H1 (cell line): ENCODE measurements at regions not wholly inside any gene's neighbourhood (a gene's known extent, or its start where the extent isn't known, plus 50 kb on each side); places are given as distances from the start of the nearest gene placed in this dataset.
A peak's percentile ranks its signal among the peaks of the same experiment; 100 is the strongest.

Experiments used
- CTCF ChIA-PET: fragments of 300-600 bp; sonication (Branson Sonifier 250); formaldehyde crosslinking; loops from one replicate; lab custom pipeline; 2021; ENCODE audit not compliant: partially characterized antibody; lab: Charles Lee
- POLR2A ChIA-PET: fragments of 300-600 bp; sonication (Branson Sonifier 250); formaldehyde crosslinking; loops from one replicate; lab custom pipeline; 2021; ENCODE audit warnings: inconsistent platforms; ENCODE audit not compliant: partially characterized antibody; lab: Charles Lee
- DNase-seq, 2 experiments: peaks; one replicate each; pipeline versions ENCODE4 v3.0.0 to v3.0.0-alpha.2; 2010 to 2022; ENCODE audit warnings: low spot score in 2 of 2, low read depth in 1 of 2, mixed read lengths in 1 of 2
- FAIRE-seq: peaks from 2 replicates; lab custom pipeline; 2011; peaks lifted over from hg19 to GRCh38; lab: Jason Lieb, UNC
- H2AFZ ChIP-seq: 2 replicates; pipeline ENCODE4 v1.8.1; 2012; ENCODE audit warnings: low read length, inconsistent platforms
- H2AK5ac ChIP-seq: 2 replicates; pipeline ENCODE4 v1.6.1; 2013; ENCODE audit warnings: low read depth, low read length
- H2BK120ac ChIP-seq: replicated peaks from 2 replicates; pipeline ENCODE3; 2013; ENCODE audit warnings: low read depth, low read length, inconsistent platforms
- H2BK12ac ChIP-seq: 2 replicates; pipeline ENCODE4 v1.6.1; 2013; ENCODE audit warnings: low read depth, low read length
- H2BK15ac ChIP-seq: 2 replicates; pipeline ENCODE4 v1.6.1; 2013; ENCODE audit warnings: low read length
- H2BK20ac ChIP-seq: 2 replicates; pipeline ENCODE4 v1.6.1; 2013; ENCODE audit warnings: low read length
- H2BK5ac ChIP-seq: 2 replicates; pipeline ENCODE4 v1.6.1; 2013; ENCODE audit warnings: low read depth, low read length
- H3K14ac ChIP-seq: 2 replicates; pipeline ENCODE4 v1.6.1; 2013; ENCODE audit warnings: inconsistent platforms; ENCODE audit not compliant: insufficient read length
- H3K18ac ChIP-seq: 2 replicates; pipeline ENCODE4 v1.6.1; 2013; ENCODE audit warnings: low read length; ENCODE audit errors: extremely low read depth
- H3K23ac ChIP-seq: 2 replicates; pipeline ENCODE4 v1.6.1; 2013; ENCODE audit warnings: inconsistent platforms; ENCODE audit not compliant: insufficient read length
- H3K23me2 ChIP-seq: 2 replicates; pipeline ENCODE4 v1.6.1; 2013; ENCODE audit warnings: low read depth, low read length
- H3K27ac ChIP-seq: 2 replicates; pipeline ENCODE4 v1.6.1; 2011; ENCODE audit warnings: low read depth, low read length, inconsistent platforms
- H3K27me3 ChIP-seq, 4 experiments: replicated peaks in 1 of 4; 1 replicate in 1 of 4; 2 replicates in 3 of 4; pipeline versions ENCODE4 v1.6.1 to v1.8.1; 2011 to 2013; ENCODE audit warnings: low read length in 3 of 4, mild to moderate bottlenecking in 3 of 4, inconsistent platforms in 2 of 4, mixed read lengths in 2 of 4, moderate library complexity in 1 of 4; ENCODE audit not compliant: control insufficient read depth in 3 of 4, insufficient read depth in 3 of 4; ENCODE audit errors: extremely low read depth in 1 of 4
- H3K36me3 ChIP-seq, 4 experiments: 2 replicates each; pipeline versions ENCODE4 v1.6.1 to v1.8.1; 2011 to 2013; ENCODE audit warnings: mild to moderate bottlenecking in 4 of 4, low read length in 3 of 4, moderate library complexity in 2 of 4, control low read depth in 1 of 4, inconsistent platforms in 1 of 4; ENCODE audit not compliant: insufficient read depth in 4 of 4, control insufficient read depth in 2 of 4
- H3K4ac ChIP-seq: replicated peaks from 2 replicates; pipeline ENCODE3; 2013; ENCODE audit warnings: low read length, low read depth, mixed read lengths, inconsistent platforms; ENCODE audit not compliant: insufficient read length
- H3K4me1 ChIP-seq, 4 experiments: replicated peaks in 1 of 4; 1 replicate in 1 of 4; 2 replicates in 3 of 4; pipeline versions ENCODE4 v1.6.1 to v1.8.1; 2011 to 2013; ENCODE audit warnings: low read length in 3 of 4, inconsistent platforms in 2 of 4, mixed read lengths in 1 of 4; ENCODE audit not compliant: insufficient read depth in 4 of 4, control insufficient read depth in 3 of 4
- H3K4me2 ChIP-seq, 2 experiments: 2 replicates each; pipeline versions ENCODE4 v1.6.1 to v1.8.1; 2011 to 2013; ENCODE audit warnings: low read depth in 2 of 2, low read length in 2 of 2, control low read depth in 1 of 2, inconsistent platforms in 1 of 2, mild to moderate bottlenecking in 1 of 2; ENCODE audit not compliant: insufficient read depth in 1 of 2
- H3K4me3 ChIP-seq, 4 experiments: fragments of 200-600, 300-600 bp in 1 of 4; sonication (generic), shearing (Covaris generic), sonication (Bioruptor Twin) in 1 of 4; 2 replicates each; pipeline versions ENCODE4 v1.5.1 to v1.8.1; 2011 to 2016; ENCODE audit warnings: low read length in 4 of 4, low read depth in 3 of 4, control low read depth in 2 of 4, inconsistent platforms in 2 of 4, mild to moderate bottlenecking in 2 of 4, mixed read lengths in 1 of 4, moderate library complexity in 1 of 4; ENCODE audit not compliant: insufficient read depth in 2 of 4; ENCODE audit errors: extremely low read depth in 1 of 4
- H3K56ac ChIP-seq: replicated peaks from 2 replicates; pipeline ENCODE3; 2013; ENCODE audit warnings: low read depth, mild to moderate bottlenecking, mixed read lengths, low read length, inconsistent platforms; ENCODE audit not compliant: insufficient read length
- H3K79me1 ChIP-seq: 2 replicates; pipeline ENCODE4 v1.6.1; 2013; ENCODE audit warnings: low read depth, low read length, control low read depth
- H3K79me2 ChIP-seq, 2 experiments: 2 replicates each; pipeline versions ENCODE4 v1.6.1 to v1.8.1; 2012 to 2013; ENCODE audit warnings: low read length in 2 of 2, mild to moderate bottlenecking in 2 of 2, inconsistent platforms in 1 of 2; ENCODE audit not compliant: insufficient read depth in 2 of 2, control insufficient read depth in 1 of 2
- H3K9ac ChIP-seq, 4 experiments: replicated peaks in 1 of 4; 1 replicate in 1 of 4; 2 replicates in 3 of 4; pipeline versions ENCODE4 v1.6.1 to v1.8.1; 2011 to 2013; ENCODE audit warnings: low read depth in 3 of 4, low read length in 3 of 4, control low read depth in 2 of 4, mild to moderate bottlenecking in 2 of 4, moderate library complexity in 2 of 4, inconsistent platforms in 1 of 4; ENCODE audit errors: extremely low read depth in 1 of 4
- H3K9me3 ChIP-seq, 2 experiments: 2 replicates each; pipeline versions ENCODE4 v1.6.1 to v1.8.1; 2012 to 2013; ENCODE audit warnings: mild to moderate bottlenecking in 2 of 2, moderate library complexity in 2 of 2, control low read depth in 1 of 2, inconsistent platforms in 1 of 2, low read depth in 1 of 2, low read length in 1 of 2, mixed read lengths in 1 of 2; ENCODE audit not compliant: insufficient read depth in 2 of 2
- H4K20me1 ChIP-seq, 2 experiments: replicated peaks in 1 of 2; 2 replicates each; pipeline versions ENCODE3 to v1.8.1; 2011 to 2013; ENCODE audit warnings: inconsistent platforms in 2 of 2, low read length in 2 of 2, mild to moderate bottlenecking in 1 of 2; ENCODE audit not compliant: insufficient read depth in 2 of 2, control insufficient read depth in 1 of 2
- H4K5ac ChIP-seq: 2 replicates; pipeline ENCODE4 v1.6.1; 2013; ENCODE audit warnings: low read length, low read depth, mixed read lengths, inconsistent platforms; ENCODE audit not compliant: insufficient read length
- H4K8ac ChIP-seq: 2 replicates; pipeline ENCODE4 v1.8.0; 2013; ENCODE audit warnings: mild to moderate bottlenecking, moderate library complexity, low read length, inconsistent platforms; ENCODE audit not compliant: insufficient read depth; ENCODE audit errors: extremely low read depth
- H4K91ac ChIP-seq: replicated peaks from 2 replicates; pipeline ENCODE3; 2013; ENCODE audit warnings: low read length, mixed read lengths, inconsistent platforms; ENCODE audit not compliant: insufficient read length
- CEBPB ChIP-seq: IDR thresholded peaks from 2 replicates; pipeline ENCODE4 v1.6.1; 2012; ENCODE audit warnings: low read depth, low read length
- CHD2 ChIP-seq: IDR thresholded peaks from 2 replicates; pipeline ENCODE4 v1.6.1; 2012; ENCODE audit warnings: low read length, improper control_type of control experiment
- MAFK ChIP-seq: IDR thresholded peaks from 2 replicates; pipeline ENCODE4 v1.6.1; 2012; ENCODE audit warnings: low read depth, mild to moderate bottlenecking, improper control_type of control experiment, low read length
- PHF8 ChIP-seq: fragments of 200-600 bp; sonication (generic); conservative IDR thresholded peaks from 2 replicates; pipeline ENCODE4 v1.7.1; 2012; ENCODE audit warnings: low read depth, mild to moderate bottlenecking, inconsistent platforms, low read length, moderate library complexity
- POU5F1 ChIP-seq: IDR thresholded peaks from 2 replicates; pipeline ENCODE4 v1.6.1; 2011; ENCODE audit warnings: low read depth, mild to moderate bottlenecking, low read length, moderate library complexity
- TAF7 ChIP-seq: optimal IDR thresholded peaks from 2 replicates; pipeline ENCODE3; 2011; ENCODE audit warnings: low read depth, mild to moderate bottlenecking, inconsistent platforms, low read length, moderate library complexity, borderline replicate concordance
- WGBS, 2 experiments: shearing (Covaris generic) in 1 of 2; methylation state at CpG; one replicate each; pipeline versions ENCODE4 v1.1.6 to v1.1.7; 2013 to 2015; ENCODE audit warnings: low lambda C conversion rate in 2 of 2, mixed read lengths in 2 of 2, inconsistent platforms in 1 of 2, low coverage in 1 of 2, missing lambda C conversion rate in 1 of 2; ENCODE audit not compliant: insufficient replicate concordance in 2 of 2, insufficient coverage in 1 of 2, insufficient read length in 1 of 2; ENCODE audit errors: extremely low coverage in 1 of 2, missing lambda C conversion rate in 1 of 2; 5-methylcytosine and 5-hydroxymethylcytosine counted together

DNA sequence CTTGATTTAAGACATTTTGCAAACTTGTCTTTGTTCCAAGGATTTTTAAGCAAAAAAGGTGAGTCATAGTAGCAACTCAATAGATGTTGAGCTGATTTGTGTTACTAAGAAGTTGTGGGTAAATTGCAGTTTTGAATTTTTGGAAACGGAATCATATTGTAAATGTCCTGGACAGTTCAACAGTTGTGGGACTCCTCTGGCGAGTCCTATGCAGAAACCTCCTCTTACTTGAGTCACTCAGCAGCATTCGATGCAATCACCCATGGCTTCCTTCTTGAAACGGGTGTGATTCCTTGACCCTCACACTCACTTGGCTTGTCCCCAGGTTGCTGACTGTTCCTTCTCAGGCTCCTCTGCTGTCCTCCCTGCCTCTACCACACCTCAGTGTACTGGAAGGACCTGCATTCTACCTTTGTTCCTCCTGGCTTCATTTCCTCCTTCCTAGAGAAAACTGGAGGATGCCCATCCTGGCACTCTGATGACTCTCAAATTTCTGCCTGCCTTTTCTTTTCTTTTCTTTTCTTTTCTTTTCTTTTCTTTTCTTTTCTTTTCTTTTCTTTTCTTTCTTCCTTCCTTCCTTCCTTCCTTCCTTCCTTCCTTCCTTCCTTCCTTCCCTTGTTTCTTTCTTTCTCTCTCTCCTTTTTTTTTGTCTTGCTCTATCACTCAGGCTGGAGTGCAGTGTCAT lies 52.8 kb upstream of the DGKG start:
- H4K20me1 ChIP-seq = no peaks in the 10 kb centered on the region
- H3K23ac ChIP-seq = no peak overlapping the region
- H2BK120ac ChIP-seq = no peak overlapping the region
- FAIRE-seq (no peak), DNase-seq (peak in 1 of 2 experiments; percentile 41)
- H3K9ac ChIP-seq = no peak overlapping the region
- H3K18ac ChIP-seq = peak overlapping the region; percentile 27; the same call in 1 of the 2 replicates
- H3K27ac ChIP-seq = no peak overlapping the region
- 0 out of 2 replicates have a peak overlapping the region, but pooled peaks have one; percentile 73 for H2BK20ac ChIP-seq
- TF ChIP-seq CHD2 = no peak
- TF ChIP-seq CEBPB = no peak
- TF ChIP-seq MAFK = no peak
- no peak for TF ChIP-seq POU5F1
- no peak for TF ChIP-seq TAF7
- no peak for TF ChIP-seq PHF8
- H3K27me3 ChIP-seq = no peaks in the 10 kb centered on the region; a peak in 2 of 7 replicates
- peaks cover 0 to 11% (median 4%) of the 10 kb centered on the region in 4 experiments; a peak in 5 of 7 replicates for H3K4me1 ChIP-seq
- H3K9me3 ChIP-seq = no peaks in the 10 kb centered on the region
- no peaks in the 10 kb centered on the region for H3K79me1 ChIP-seq
- H3K4me3 ChIP-seq = peak overlapping the region in 1 of 4 experiments; percentile 57; a peak in 1 of 8 replicates
- H4K5ac ChIP-seq = no peak overlapping the region
- H2BK12ac ChIP-seq = peak overlapping the region; percentile 95; the same call in 1 of the 2 replicates
- peaks cover 5% of the 10 kb centered on the region for H3K23me2 ChIP-seq
- H3K4ac ChIP-seq = no peak overlapping the region
- H3K4me2 ChIP-seq = peak overlapping the region in 1 of 2 experiments; percentile 91; a peak in 2 of 4 replicates
- no peak overlapping the region for H2BK5ac ChIP-seq
- H3K14ac ChIP-seq = no peak overlapping the region
- H2AK5ac ChIP-seq = peak overlapping the region; percentile 68; the same call in 1 of the 2 replicates
- H2AFZ ChIP-seq = peak overlapping the region; percentile 91
- H3K56ac ChIP-seq = no peak overlapping the region
- POLR2A ChIA-PET = interaction anchor here (1.3 kb wide), 1 partner anchor 64 kb away, joined by 3 read pairs; no protein-coding TSS in a partner anchor
- CTCF ChIA-PET = interaction anchor here (0.6 to 1.4 kb wide), 3 partner anchors 11 to 154 kb away, joined by 3 to 4 read pairs (median 4); no protein-coding TSS in a partner anchor
- no peaks in the 10 kb centered on the region for H3K79me2 ChIP-seq
- H4K91ac ChIP-seq = no peak overlapping the region
- H2BK15ac ChIP-seq = no peak overlapping the region; the same call in 1 of the 2 replicates
- no peaks in the 10 kb centered on the region for H3K36me3 ChIP-seq
- 82% methylated on average over 4 of the region's 4 CpGs; no CpG with 5 or more reads in 1 of the 2 experiments for WGBS, 2 experiments
- no peak overlapping the region for H4K8ac ChIP-seq
